GM12891 (cell line): ENCODE measurements at regions not wholly inside any gene's neighbourhood (a gene's known extent, or its start where the extent isn't known, plus 50 kb on each side); places are given as distances from the start of the nearest gene placed in this dataset.

Source experiments
- PAX5 ChIP-seq: IDR thresholded peaks from 2 replicates; pipeline ENCODE4 v1.6.1; 2011; ENCODE audit warnings: low read length, moderate library complexity, mild to moderate bottlenecking; ENCODE audit not compliant: insufficient read depth, severe bottlenecking
- POLR2A ChIP-seq: IDR thresholded peaks from 2 replicates; pipeline ENCODE4 v1.6.1; 2011; ENCODE audit warnings: low read depth, low read length, control low read depth
- POLR2AphosphoS5 ChIP-seq: IDR thresholded peaks from 2 replicates; pipeline ENCODE4 v1.6.1; 2011; ENCODE audit warnings: low read depth, low read length, control low read depth
- POU2F2 ChIP-seq: IDR thresholded peaks from 2 replicates; pipeline ENCODE4 v1.6.1; 2011; ENCODE audit warnings: low read depth, mild to moderate bottlenecking, control low read depth, low read length, moderate library complexity
- SPI1 ChIP-seq: IDR thresholded peaks from 2 replicates; pipeline ENCODE4 v1.6.1; 2011; ENCODE audit warnings: low read depth, low read length, control low read depth

DNA sequence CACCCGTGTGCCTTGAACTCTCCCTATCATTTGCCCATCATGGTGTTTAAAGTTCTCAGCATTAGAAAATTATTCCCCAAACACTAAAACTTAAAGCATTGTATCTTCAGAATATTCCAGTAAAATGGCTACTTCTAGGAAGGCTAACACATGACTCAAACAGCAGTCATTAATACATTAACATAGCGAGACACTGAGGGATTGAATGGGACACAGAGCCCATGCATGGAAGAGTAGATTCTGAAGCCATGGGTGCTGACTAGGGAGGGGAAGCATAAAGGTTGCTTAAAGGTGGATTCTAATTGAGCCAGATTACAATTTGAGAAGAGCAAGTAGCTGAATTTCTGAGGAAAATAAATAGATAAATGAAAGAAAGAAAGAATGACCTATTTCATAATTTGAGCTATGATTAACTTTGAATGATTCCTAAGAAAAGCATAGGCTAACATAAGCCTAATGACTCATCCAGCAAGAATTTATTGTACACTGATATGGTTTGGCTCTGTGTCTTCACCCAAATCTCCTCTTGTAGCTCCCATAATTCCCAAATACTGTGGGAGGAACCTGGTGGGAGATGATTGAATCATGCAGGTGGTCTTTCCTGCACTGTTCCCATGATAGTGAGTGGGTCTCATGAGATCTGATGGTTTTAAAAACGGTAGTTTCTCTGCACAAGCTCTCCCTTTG, 79.8 kb upstream of the PIK3C3 start:
- TF ChIP-seq POLR2AphosphoS5 (no peak), POLR2A (no peak), POU2F2 (no peak), SPI1 (no peak), PAX5 (no peak)
